ENCODE measurements at regions not wholly inside any gene's neighbourhood (a gene's known extent, or its start where the extent isn't known, plus 50 kb on each side); places are given as distances from the start of the nearest gene placed in this dataset.

DNA sequence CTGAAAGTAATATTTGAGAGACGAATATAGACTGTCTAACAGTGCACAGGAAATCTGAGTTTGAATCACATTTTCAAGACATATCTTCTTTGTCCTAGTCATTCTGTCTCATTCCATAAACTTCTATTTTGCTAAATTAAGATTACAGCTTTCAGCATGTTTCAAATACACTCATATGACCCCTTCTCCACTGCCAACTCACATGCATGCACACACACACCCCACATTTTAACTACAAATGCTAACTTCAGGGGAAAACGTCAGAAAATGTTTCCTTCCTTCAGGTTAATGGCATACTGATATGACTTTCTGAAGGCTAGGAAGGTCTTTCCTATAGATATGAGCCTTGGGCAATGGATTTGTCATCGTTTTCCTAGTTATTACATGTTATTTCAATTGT is 373.7 kb downstream of the RBM43 start:
- in situ Hi-C loops (cut with MboI; ENCODE audit: low sequenced_read_pairs, unreplicated experiment): no loop called here
- DNase-seq (ENCODE audit: low spot score): no peak
- TF ChIP-seq, protein P1, sequence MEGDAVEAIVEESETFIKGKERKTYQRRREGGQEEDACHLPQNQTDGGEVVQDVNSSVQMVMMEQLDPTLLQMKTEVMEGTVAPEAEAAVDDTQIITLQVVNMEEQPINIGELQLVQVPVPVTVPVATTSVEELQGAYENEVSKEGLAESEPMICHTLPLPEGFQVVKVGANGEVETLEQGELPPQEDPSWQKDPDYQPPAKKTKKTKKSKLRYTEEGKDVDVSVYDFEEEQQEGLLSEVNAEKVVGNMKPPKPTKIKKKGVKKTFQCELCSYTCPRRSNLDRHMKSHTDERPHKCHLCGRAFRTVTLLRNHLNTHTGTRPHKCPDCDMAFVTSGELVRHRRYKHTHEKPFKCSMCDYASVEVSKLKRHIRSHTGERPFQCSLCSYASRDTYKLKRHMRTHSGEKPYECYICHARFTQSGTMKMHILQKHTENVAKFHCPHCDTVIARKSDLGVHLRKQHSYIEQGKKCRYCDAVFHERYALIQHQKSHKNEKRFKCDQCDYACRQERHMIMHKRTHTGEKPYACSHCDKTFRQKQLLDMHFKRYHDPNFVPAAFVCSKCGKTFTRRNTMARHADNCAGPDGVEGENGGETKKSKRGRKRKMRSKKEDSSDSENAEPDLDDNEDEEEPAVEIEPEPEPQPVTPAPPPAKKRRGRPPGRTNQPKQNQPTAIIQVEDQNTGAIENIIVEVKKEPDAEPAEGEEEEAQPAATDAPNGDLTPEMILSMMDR (IDR thresholded peaks at IDR 0.05; ENCODE audit: borderline replicate concordance, control extremely low read depth, extremely low read depth, insufficient read depth, missing control alignments): no peak

DNA sequence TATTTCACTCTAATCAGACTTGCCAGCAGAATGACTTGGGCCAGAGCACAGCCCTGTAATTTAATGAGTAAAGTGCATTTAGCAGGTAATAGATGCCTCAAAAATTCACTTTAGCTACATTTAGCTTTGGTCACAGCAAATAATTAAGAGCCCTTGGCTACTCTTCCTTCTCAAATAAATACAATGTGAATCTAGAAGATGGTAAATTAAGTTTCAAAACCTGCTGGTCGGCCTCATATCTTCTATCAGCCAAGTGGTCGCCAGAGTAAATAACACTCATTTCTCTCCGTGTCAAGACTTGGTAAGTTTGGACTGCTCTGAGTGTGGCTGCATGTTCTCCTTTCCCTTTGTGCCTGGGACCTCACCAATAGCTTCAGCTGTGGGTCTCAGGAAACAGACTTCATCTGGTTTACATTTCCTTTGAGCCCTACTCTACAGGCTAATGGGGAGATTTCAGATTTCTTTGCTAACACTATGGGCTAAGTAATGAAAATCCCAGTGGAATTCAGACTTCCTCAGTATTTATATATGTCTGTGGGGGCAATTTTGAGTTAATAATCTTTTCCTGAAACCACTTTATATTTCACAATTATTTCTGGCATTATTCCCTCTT is 375.8 kb downstream of the RBM43 start:
- in situ Hi-C loops (cut with MboI; ENCODE audit: low sequenced_read_pairs, unreplicated experiment): no loop called here
- DNase-seq (ENCODE audit: low spot score): no peak
- TF ChIP-seq, protein P1 (IDR thresholded peaks at IDR 0.05; ENCODE audit: borderline replicate concordance, control extremely low read depth, extremely low read depth, insufficient read depth, missing control alignments): no peak

DNA sequence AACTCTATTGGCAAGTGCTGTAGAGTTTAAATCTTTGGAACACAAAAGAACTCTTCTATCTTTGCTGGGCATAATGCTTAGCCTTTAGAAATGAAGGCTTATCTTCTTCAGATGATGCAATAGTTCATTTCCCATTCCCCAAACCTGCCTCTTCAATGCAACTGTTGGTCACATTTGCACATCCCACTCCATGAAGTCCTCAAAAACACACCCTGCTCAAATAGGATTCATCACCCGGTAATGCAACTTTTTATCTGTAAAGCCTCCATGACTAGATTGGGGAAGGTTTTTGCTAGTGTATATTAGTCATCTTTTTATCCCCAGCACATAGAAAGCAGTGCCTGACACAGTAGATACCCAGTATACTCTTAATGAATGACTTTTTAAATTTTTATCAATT is 376.4 kb downstream of the RBM43 start:
- DNase-seq (ENCODE audit: low spot score): no peak
- in situ Hi-C loops (cut with MboI; ENCODE audit: low sequenced_read_pairs, unreplicated experiment): no loop called here
- TF ChIP-seq, protein P1 (IDR thresholded peaks at IDR 0.05; ENCODE audit: borderline replicate concordance, control extremely low read depth, extremely low read depth, insufficient read depth, missing control alignments): no peak

DNA sequence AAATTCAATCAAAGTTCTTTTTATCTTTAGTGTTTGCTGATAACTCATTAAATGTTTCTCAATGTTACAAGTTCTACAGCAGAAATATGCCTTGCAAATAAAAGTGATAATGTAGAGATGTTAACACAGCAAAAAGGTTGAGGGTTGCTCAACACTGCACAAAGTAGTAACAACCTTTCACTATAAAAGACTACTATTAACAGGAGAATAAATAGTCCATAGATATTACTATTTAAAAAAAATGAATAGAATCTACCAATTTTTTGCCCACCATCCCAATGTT is 378.1 kb downstream of the RBM43 start:
- in situ Hi-C loops (cut with MboI; ENCODE audit: low sequenced_read_pairs, unreplicated experiment): no loop called here
- TF ChIP-seq, protein P1 (IDR thresholded peaks at IDR 0.05; ENCODE audit: borderline replicate concordance, control extremely low read depth, extremely low read depth, insufficient read depth, missing control alignments): no peak
- DNase-seq (ENCODE audit: low spot score): no peak

DNA sequence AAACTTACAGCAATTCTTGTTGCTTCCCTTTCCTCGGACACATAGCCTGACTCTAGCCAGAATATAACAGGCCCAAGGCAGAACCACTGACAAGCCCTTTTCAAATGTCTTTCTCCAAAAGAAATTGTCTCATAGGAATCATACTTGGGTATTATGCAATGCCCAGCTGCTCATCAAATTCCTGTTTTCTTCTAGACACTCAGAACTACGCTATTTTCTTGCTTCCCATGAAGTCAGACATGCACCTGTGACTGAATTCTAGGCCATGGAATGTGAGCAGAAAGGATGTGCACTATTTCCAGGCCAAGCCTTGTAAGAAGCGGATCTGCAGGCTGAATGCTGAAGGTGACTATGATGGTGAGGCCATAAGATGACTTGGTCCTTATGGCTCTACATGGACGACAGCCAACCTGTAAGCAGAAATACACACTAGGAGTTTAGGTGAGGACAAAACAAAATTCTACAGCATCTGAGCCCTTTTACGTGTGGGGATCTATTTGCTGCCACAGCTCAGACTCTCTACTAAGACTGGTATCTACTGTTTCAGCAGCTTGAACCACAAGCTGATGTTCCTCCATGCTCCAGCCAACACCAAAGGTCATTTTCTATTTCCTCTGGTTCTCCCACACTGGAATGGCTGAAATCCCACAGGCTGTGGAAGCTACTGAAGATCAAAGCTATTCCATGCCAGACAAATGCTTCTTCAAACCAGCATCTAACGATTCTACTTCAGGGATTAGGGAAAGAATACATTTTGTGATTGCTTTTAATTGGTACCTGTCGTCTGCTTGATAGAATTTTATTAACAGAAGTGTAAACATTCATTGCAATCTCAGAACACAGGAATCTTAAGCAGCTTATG is 378.7 kb downstream of the RBM43 start:
- in situ Hi-C loops (cut with MboI; ENCODE audit: low sequenced_read_pairs, unreplicated experiment): no loop called here
- DNase-seq (ENCODE audit: low spot score): no peak
- TF ChIP-seq, protein P1 (IDR thresholded peaks at IDR 0.05; ENCODE audit: borderline replicate concordance, control extremely low read depth, extremely low read depth, insufficient read depth, missing control alignments): no peak

DNA sequence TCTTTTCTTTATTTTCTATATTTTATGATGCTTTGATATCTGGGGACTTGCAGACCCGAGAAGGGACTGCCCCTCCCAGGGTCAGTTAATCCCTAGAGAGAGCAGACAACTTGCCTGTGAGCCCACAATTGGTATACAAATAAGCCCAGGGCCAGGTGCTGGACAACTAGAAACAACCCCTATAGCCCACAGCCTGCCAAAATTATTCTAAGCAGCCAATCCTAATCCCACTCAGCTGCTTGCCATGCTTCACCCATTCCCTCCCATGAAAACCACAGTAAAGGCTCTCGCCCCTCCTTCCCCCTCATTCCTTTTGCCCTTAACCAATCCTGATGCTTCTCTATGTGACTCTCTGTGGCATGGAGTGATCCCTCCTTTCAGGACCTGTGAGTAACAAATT is 380.7 kb downstream of the RBM43 start:
- TF ChIP-seq, protein P1 (IDR thresholded peaks at IDR 0.05; ENCODE audit: borderline replicate concordance, control extremely low read depth, extremely low read depth, insufficient read depth, missing control alignments): no peak
- no peak for DNase-seq (ENCODE audit: low spot score)
- in situ Hi-C loops (cut with MboI; ENCODE audit: low sequenced_read_pairs, unreplicated experiment): no loop called here

Measured in GM13976 (cell line).